ENCODE measurements at regions not wholly inside any gene's neighbourhood (a gene's known extent, or its start where the extent isn't known, plus 50 kb on each side); places are given as distances from the start of the nearest gene placed in this dataset.
"Not testable (repeated sequence)": the region's sequence is repeated elsewhere in the genome, so short reads cannot be mapped to it uniquely, and the experiment has no call there.

DNA sequence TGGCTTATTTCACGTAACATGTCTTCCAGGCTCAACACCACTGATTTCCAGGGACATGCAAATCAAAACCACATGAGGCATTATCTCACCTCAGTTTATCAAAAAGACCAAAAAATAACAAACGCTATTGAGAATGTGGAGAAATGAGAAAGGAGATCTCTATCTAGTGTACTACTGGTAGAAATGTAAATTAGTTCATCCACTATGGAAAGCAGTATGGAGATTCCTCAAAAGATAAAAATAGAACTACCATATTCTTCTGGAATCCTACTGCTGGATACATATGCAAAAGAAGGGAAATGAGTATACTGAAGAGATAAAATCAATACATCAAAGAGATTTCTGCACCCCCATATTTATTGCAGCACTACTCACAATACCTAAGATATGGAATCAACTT lies 329.6 kb upstream of the NDST3 start:
- ChIA-PET POLR2A (no interaction called here), CTCF (no interaction called here)
- DNase-seq (ENCODE audit: extremely low spot score) = no peak
- no peak for TF ChIP-seq L3MBTL2 (conservative IDR thresholded peaks at IDR 0.05)
- no peak for TF ChIP-seq FOXM1 (IDR thresholded peaks at IDR 0.05; ENCODE audit: borderline replicate concordance)
- TF ChIP-seq BHLHE40 (IDR thresholded peaks at IDR 0.05; ENCODE audit: borderline replicate concordance) = no peak
- no peak for TF ChIP-seq FOXA1 (IDR thresholded peaks at IDR 0.05)
- TF ChIP-seq LEF1 (IDR thresholded peaks at IDR 0.05; ENCODE audit: borderline replicate concordance) = no peak
- TF ChIP-seq SUZ12 (IDR thresholded peaks at IDR 0.05) = no peak
- TF ChIP-seq CTBP1 (IDR thresholded peaks at IDR 0.05; ENCODE audit: borderline replicate concordance) = no peak
- no peak for TF ChIP-seq FOXK2 (IDR thresholded peaks at IDR 0.05)
- no peak for TF ChIP-seq SP1 (IDR thresholded peaks at IDR 0.05)
- no peak for TF ChIP-seq PKNOX1 (IDR thresholded peaks at IDR 0.05)
- TF ChIP-seq ZNF384 (IDR thresholded peaks at IDR 0.05) = no peak
- no peak for TF ChIP-seq ARNT (IDR thresholded peaks at IDR 0.05)
- no peak for TF ChIP-seq TARDBP (IDR thresholded peaks at IDR 0.05)

GRCh38 chr4:117740736-117741135 lies 293.6 kb upstream of the NDST3 start:
- no peak for DNase-seq (ENCODE audit: extremely low spot score)
- CTCF ChIA-PET = no interaction called here
- POLR2A ChIA-PET = no interaction called here
- no peak for TF ChIP-seq FOXM1 (IDR thresholded peaks at IDR 0.05; ENCODE audit: borderline replicate concordance)
- TF ChIP-seq SUZ12 (IDR thresholded peaks at IDR 0.05) = no peak
- no peak for TF ChIP-seq L3MBTL2 (conservative IDR thresholded peaks at IDR 0.05)
- no peak for TF ChIP-seq CTBP1 (IDR thresholded peaks at IDR 0.05; ENCODE audit: borderline replicate concordance)
- TF ChIP-seq SP1 (IDR thresholded peaks at IDR 0.05) = no peak
- TF ChIP-seq HDGF (IDR thresholded peaks at IDR 0.05; ENCODE audit: borderline replicate concordance) = no peak
- TF ChIP-seq TARDBP (IDR thresholded peaks at IDR 0.05) = no peak
- TF ChIP-seq ELF4 (IDR thresholded peaks at IDR 0.05) = no peak
- no peak for TF ChIP-seq ZNF384 (IDR thresholded peaks at IDR 0.05)
- TF ChIP-seq ARNT (IDR thresholded peaks at IDR 0.05) = no peak
- no peak for TF ChIP-seq BHLHE40 (IDR thresholded peaks at IDR 0.05; ENCODE audit: borderline replicate concordance)

DNA sequence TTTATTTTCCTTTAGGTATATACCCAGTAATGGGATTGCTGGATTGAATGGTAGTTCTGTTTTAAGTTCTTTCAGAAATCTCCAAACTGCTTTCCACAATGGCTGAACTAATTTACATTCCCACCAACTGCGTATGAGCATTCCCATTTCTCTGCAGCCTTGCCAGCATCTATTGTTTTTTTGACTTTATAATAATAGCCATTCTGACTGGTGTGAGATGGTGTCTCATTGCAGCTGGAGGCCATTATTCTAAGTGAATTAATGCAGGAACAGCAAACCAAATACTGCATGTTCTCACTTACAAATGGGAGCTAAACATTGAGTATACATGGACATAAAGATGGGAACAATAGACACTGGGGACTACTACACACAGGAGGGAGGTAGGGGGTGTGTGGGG lies 288.9 kb upstream of the NDST3 start:
- POLR2A ChIA-PET; CTCF ChIA-PET; DNase-seq (ENCODE audit: extremely low spot score): not testable (repeated sequence)

- CTCF ChIA-PET = no interaction called here
- POLR2A ChIA-PET = no interaction called here
- TF ChIP-seq NFRKB (IDR thresholded peaks at IDR 0.05) = no peak
- TF ChIP-seq ELF4 (IDR thresholded peaks at IDR 0.05) = no peak
- no peak for TF ChIP-seq FOXA1 (IDR thresholded peaks at IDR 0.05)
- TF ChIP-seq LEF1 (IDR thresholded peaks at IDR 0.05; ENCODE audit: borderline replicate concordance) = no peak
- no peak for TF ChIP-seq ARNT (IDR thresholded peaks at IDR 0.05)
- no peak for TF ChIP-seq FOXM1 (IDR thresholded peaks at IDR 0.05; ENCODE audit: borderline replicate concordance)
- TF ChIP-seq ZNF384 (IDR thresholded peaks at IDR 0.05) = no peak
- no peak for TF ChIP-seq SP1 (IDR thresholded peaks at IDR 0.05)
- no peak for TF ChIP-seq SUZ12 (IDR thresholded peaks at IDR 0.05)
- TF ChIP-seq BHLHE40 (IDR thresholded peaks at IDR 0.05; ENCODE audit: borderline replicate concordance) = no peak
- TF ChIP-seq PKNOX1 (IDR thresholded peaks at IDR 0.05) = no peak
- TF ChIP-seq CTBP1 (IDR thresholded peaks at IDR 0.05; ENCODE audit: borderline replicate concordance) = no peak
- TF ChIP-seq FOXK2 (IDR thresholded peaks at IDR 0.05) = no peak
- TF ChIP-seq L3MBTL2 (conservative IDR thresholded peaks at IDR 0.05) = no peak
- no peak for TF ChIP-seq HDGF (IDR thresholded peaks at IDR 0.05; ENCODE audit: borderline replicate concordance)
- TF ChIP-seq TARDBP (IDR thresholded peaks at IDR 0.05) = no peak
- no peak for DNase-seq (ENCODE audit: extremely low spot score)
Observed at GRCh38 chr4:117755438-117755837, 278.8 kb upstream of the NDST3 start.

DNA sequence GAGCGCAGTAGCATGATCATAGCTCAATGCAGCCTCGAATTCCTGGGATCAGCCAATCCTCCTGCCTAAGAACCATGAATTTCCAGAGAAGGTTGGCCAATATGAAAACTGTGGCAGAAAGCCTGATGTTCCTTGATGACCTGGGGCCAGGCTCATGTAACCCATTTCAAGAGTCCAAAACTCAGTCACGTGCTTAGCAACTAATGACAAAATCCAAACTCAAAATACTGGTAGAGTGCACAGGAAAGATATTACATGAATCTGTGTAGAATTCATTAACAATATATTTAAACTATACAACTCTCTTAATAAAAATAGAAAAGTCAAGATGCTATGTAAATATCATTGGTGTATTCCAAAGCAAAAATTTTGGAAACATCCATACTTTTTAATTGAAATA lies 265.7 kb upstream of the NDST3 start:
- POLR2A ChIA-PET = no interaction called here
- CTCF ChIA-PET = no interaction called here
- no peak for DNase-seq (ENCODE audit: extremely low spot score)
- TF ChIP-seq LEF1 (IDR thresholded peaks at IDR 0.05; ENCODE audit: borderline replicate concordance) (no peak), ZNF384 (IDR thresholded peaks at IDR 0.05) (no peak), CTBP1 (IDR thresholded peaks at IDR 0.05; ENCODE audit: borderline replicate concordance) (no peak), ELF4 (IDR thresholded peaks at IDR 0.05) (no peak), ARNT (IDR thresholded peaks at IDR 0.05) (no peak)

- no peak for TF ChIP-seq ELF4 (IDR thresholded peaks at IDR 0.05)
- no peak for TF ChIP-seq ARNT (IDR thresholded peaks at IDR 0.05)
- TF ChIP-seq PKNOX1 (IDR thresholded peaks at IDR 0.05) = no peak
- no peak for TF ChIP-seq FOXA1 (IDR thresholded peaks at IDR 0.05)
- no peak for TF ChIP-seq L3MBTL2 (conservative IDR thresholded peaks at IDR 0.05)
- no peak for TF ChIP-seq FOXK2 (IDR thresholded peaks at IDR 0.05)
- TF ChIP-seq TARDBP (IDR thresholded peaks at IDR 0.05) = no peak
- POLR2A ChIA-PET = no interaction called here
- no peak for DNase-seq (ENCODE audit: extremely low spot score)
- CTCF ChIA-PET = interaction anchor here (0.6 kb wide), 1 partner anchor 53 kb away, joined by 3 read pairs; no protein-coding TSS in a partner anchor
Observed at GRCh38 chr4:117770269-117771102, 263.8 kb upstream of the NDST3 start.

Measured in HEK293T (cell line).